Bone marrow (tissue), 2 donors: ENCODE measurements at regions not wholly inside any gene's neighbourhood (a gene's known extent, or its start where the extent isn't known, plus 50 kb on each side); places are given as distances from the start of the nearest gene placed in this dataset.
"Not testable (repeated sequence)": the region's sequence is repeated elsewhere in the genome, so short reads cannot be mapped to it uniquely, and the experiment has no call there.

Experiments
- DNase-seq, 2 donors: peaks; one replicate each; lab custom pipeline; 2025; lab: John Stamatoyannopoulos, UW

GRCh38 chr14:48584031-48584430, 908.6 kb upstream of the MDGA2 start:
- no peak for DNase-seq

GRCh38 chr14:48582938-48583337, 907.5 kb upstream of the MDGA2 start:
- DNase-seq: no peak

GRCh38 chr14:48580692-48581091, 905.3 kb upstream of the MDGA2 start:
- no peak for DNase-seq

- no peak for DNase-seq
Observed at GRCh38 chr14:48575772-48576171, 900.4 kb upstream of the MDGA2 start.

GRCh38 chr14:48568688-48569087, 893.3 kb upstream of the MDGA2 start:
- no peak for DNase-seq

GRCh38 chr14:48568252-48568651, 892.8 kb upstream of the MDGA2 start:
- no peak for DNase-seq

GRCh38 chr14:48563489-48563888, 888.1 kb upstream of the MDGA2 start:
- no peak for DNase-seq

- not testable (repeated sequence) for DNase-seq
Observed at GRCh38 chr14:48561438-48561837, 886.0 kb upstream of the MDGA2 start.

GRCh38 chr14:48560421-48560820, 885.0 kb upstream of the MDGA2 start:
- no peak for DNase-seq

- DNase-seq: no peak
Observed at GRCh38 chr14:48553443-48553842, 878.0 kb upstream of the MDGA2 start.

GRCh38 chr14:48546996-48547395, 871.6 kb upstream of the MDGA2 start:
- no peak for DNase-seq

- DNase-seq: no peak
Observed at GRCh38 chr14:48537600-48537999, 862.2 kb upstream of the MDGA2 start.

GRCh38 chr14:48536318-48536717, 860.9 kb upstream of the MDGA2 start:
- DNase-seq: no peak

GRCh38 chr14:48527832-48528231, 852.4 kb upstream of the MDGA2 start:
- no peak for DNase-seq

GRCh38 chr14:48526307-48526706, 850.9 kb upstream of the MDGA2 start:
- DNase-seq: no peak

- DNase-seq: no peak
Observed at GRCh38 chr14:48504921-48505320, 829.5 kb upstream of the MDGA2 start.

GRCh38 chr14:48490756-48491155, 815.4 kb upstream of the MDGA2 start:
- no peak for DNase-seq

- DNase-seq: no peak
Observed at GRCh38 chr14:48473944-48474343, 798.5 kb upstream of the MDGA2 start.

GRCh38 chr14:48456051-48456450, 780.6 kb upstream of the MDGA2 start:
- no peak for DNase-seq

GRCh38 chr14:48454887-48455286, 779.5 kb upstream of the MDGA2 start:
- no peak for DNase-seq

GRCh38 chr14:48452437-48452995, 777.1 kb upstream of the MDGA2 start:
- no peak for DNase-seq

- no peak for DNase-seq
Observed at GRCh38 chr14:48435221-48435620, 759.8 kb upstream of the MDGA2 start.

- DNase-seq: no peak
Observed at GRCh38 chr14:48430805-48431204, 755.4 kb upstream of the MDGA2 start.

- DNase-seq: no peak
Observed at GRCh38 chr14:48429512-48429911, 754.1 kb upstream of the MDGA2 start.
